ENCODE measurements at regions not wholly inside any gene's neighbourhood (a gene's known extent, or its start where the extent isn't known, plus 50 kb on each side); places are given as distances from the start of the nearest gene placed in this dataset.

GRCh38 chr13:83365723-83366122, 516.6 kb downstream of the SLITRK1 start:
- DNase-seq (ENCODE audit: low spot score in 2 of 2) (no peak), FAIRE-seq (peak; percentile 61)

GRCh38 chr13:83355041-83355440, 527.2 kb downstream of the SLITRK1 start:
- no peak for DNase-seq (ENCODE audit: low spot score in 2 of 2)
- FAIRE-seq: no peak

GRCh38 chr13:83352391-83352790, 529.9 kb downstream of the SLITRK1 start:
- no peak for FAIRE-seq
- DNase-seq (ENCODE audit: low spot score in 2 of 2): no peak

- no peak for DNase-seq (ENCODE audit: low spot score in 2 of 2)
- no peak for FAIRE-seq
Measured at GRCh38 chr13:83350569-83350968, 531.7 kb downstream of the SLITRK1 start.

GRCh38 chr13:83344518-83344917, 537.8 kb downstream of the SLITRK1 start:
- DNase-seq (ENCODE audit: low spot score in 2 of 2): no peak
- no peak for FAIRE-seq

GRCh38 chr13:83340170-83340569, 542.1 kb downstream of the SLITRK1 start:
- no peak for FAIRE-seq

GRCh38 chr13:83333614-83334388, 548.5 kb downstream of the SLITRK1 start:
- no peak for DNase-seq (ENCODE audit: low spot score in 2 of 2)
- no peak for FAIRE-seq

More at GRCh38 chr13:83340170-83340569, 542.1 kb downstream of the SLITRK1 start:
- no peak for DNase-seq (ENCODE audit: low spot score in 2 of 2)

- DNase-seq (ENCODE audit: low spot score in 2 of 2) (no peak), FAIRE-seq (no peak)
Measured at GRCh38 chr13:83332751-83333150, 549.5 kb downstream of the SLITRK1 start.

GRCh38 chr13:83327091-83327490, 555.2 kb downstream of the SLITRK1 start:
- FAIRE-seq: no peak

GRCh38 chr13:83325125-83325853, 557.0 kb downstream of the SLITRK1 start:
- DNase-seq (ENCODE audit: low spot score in 2 of 2) (no peak), FAIRE-seq (no peak)

More at GRCh38 chr13:83327091-83327490, 555.2 kb downstream of the SLITRK1 start:
- no peak for DNase-seq (ENCODE audit: low spot score in 2 of 2)

- DNase-seq (ENCODE audit: low spot score in 2 of 2) (no peak), FAIRE-seq (no peak)
Measured at GRCh38 chr13:83311886-83312577, 570.2 kb downstream of the SLITRK1 start.

GRCh38 chr13:83298617-83299016, 583.7 kb downstream of the SLITRK1 start:
- DNase-seq (ENCODE audit: low spot score in 2 of 2) (no peak), FAIRE-seq (peak; percentile 34)

GRCh38 chr13:83297586-83298290, 584.5 kb downstream of the SLITRK1 start:
- no peak for DNase-seq (ENCODE audit: low spot score in 2 of 2)
- FAIRE-seq: no peak

- DNase-seq (ENCODE audit: low spot score in 2 of 2) (no peak), FAIRE-seq (no peak)
Measured at GRCh38 chr13:83295686-83296085, 586.6 kb downstream of the SLITRK1 start.

- no peak for FAIRE-seq
Measured at GRCh38 chr13:83286737-83287136, 595.5 kb downstream of the SLITRK1 start.

GRCh38 chr13:83281654-83282053, 600.6 kb downstream of the SLITRK1 start:
- DNase-seq (ENCODE audit: low spot score in 2 of 2) (no peak), FAIRE-seq (no peak)

More at GRCh38 chr13:83286737-83287136, 595.5 kb downstream of the SLITRK1 start:
- DNase-seq (ENCODE audit: low spot score in 2 of 2): no peak

GRCh38 chr13:83274679-83275078, 607.6 kb downstream of the SLITRK1 start:
- FAIRE-seq (no peak), DNase-seq (ENCODE audit: low spot score in 2 of 2) (no peak)

GRCh38 chr13:83272652-83273240, 609.5 kb downstream of the SLITRK1 start:
- no peak for FAIRE-seq
- DNase-seq (ENCODE audit: low spot score in 2 of 2): no peak

GRCh38 chr13:83272076-83272475, 610.2 kb downstream of the SLITRK1 start:
- FAIRE-seq (no peak), DNase-seq (ENCODE audit: low spot score in 2 of 2) (no peak)

- FAIRE-seq: no peak
- no peak for DNase-seq (ENCODE audit: low spot score in 2 of 2)
Measured at GRCh38 chr13:83265279-83265678, 617.0 kb downstream of the SLITRK1 start.

Data from frontal cortex (tissue), 3 donors.